Smooth muscle cell (in vitro differentiated cells): ENCODE measurements at regions not wholly inside any gene's neighbourhood (a gene's known extent, or its start where the extent isn't known, plus 50 kb on each side); places are given as distances from the start of the nearest gene placed in this dataset.
A peak's percentile ranks its signal among the peaks of the same experiment; 100 is the strongest.

ENCODE experiments used
- DNase-seq: peaks from one replicate; lab custom pipeline; 2025; ENCODE audit not compliant: unreplicated experiment; lab: John Stamatoyannopoulos, UW
- H2AFZ ChIP-seq: fragments of 200-600 bp; sonication (generic); 2 replicates; pipeline ENCODE4 v1.6.0; 2016; ENCODE audit warnings: antibody characterized with exemption, low read depth, mild to moderate bottlenecking
- H3F3A ChIP-seq: fragments of 200-600 bp; sonication (generic); 2 replicates; pipeline ENCODE4 v1.6.0; 2017; ENCODE audit warnings: antibody characterized with exemption, low read depth
- H3K27ac ChIP-seq: fragments of 200-600 bp; sonication (generic); 2 replicates; pipeline ENCODE4 v1.5.1; 2016; ENCODE audit warnings: low read depth, mild to moderate bottlenecking
- H3K27me3 ChIP-seq: fragments of 200-600 bp; sonication (generic); 2 replicates; pipeline ENCODE4 v1.6.1; 2016; ENCODE audit warnings: low read depth, mild to moderate bottlenecking
- H3K36me3 ChIP-seq: fragments of 200-600 bp; sonication (generic); 2 replicates; pipeline ENCODE4 v1.5.1; 2016; ENCODE audit warnings: low read depth
- H3K4me1 ChIP-seq: fragments of 200-600 bp; sonication (generic); 2 replicates; pipeline ENCODE4 v1.5.1; 2016; ENCODE audit warnings: low read depth
- H3K4me2 ChIP-seq: fragments of 200-600 bp; sonication (generic); 2 replicates; pipeline ENCODE4 v1.6.0; 2016; ENCODE audit warnings: mild to moderate bottlenecking
- H3K4me3 ChIP-seq: fragments of 200-600 bp; sonication (generic); 2 replicates; pipeline ENCODE4 v1.5.1; 2016; ENCODE audit warnings: mild to moderate bottlenecking
- H3K79me2 ChIP-seq: fragments of 200-600 bp; sonication (generic); 2 replicates; pipeline ENCODE4 v1.6.0; 2016; ENCODE audit warnings: low read depth, mild to moderate bottlenecking
- H3K9ac ChIP-seq: fragments of 200-600 bp; sonication (generic); 2 replicates; pipeline ENCODE4 v1.6.0; 2016; ENCODE audit warnings: low read depth
- H3K9me3 ChIP-seq: fragments of 200-600 bp; sonication (generic); replicated peaks from 2 replicates; pipeline ENCODE4 v1.5.1; 2016; ENCODE audit warnings: low read depth
- H4K20me1 ChIP-seq: fragments of 200-600 bp; sonication (generic); 2 replicates; pipeline ENCODE4 v1.6.0; 2016; ENCODE audit warnings: low read depth
- CTCF ChIP-seq: fragments of 200-600 bp; sonication (generic); IDR thresholded peaks from 2 replicates; pipeline ENCODE4 v1.5.1; 2017; ENCODE audit warnings: borderline replicate concordance, mild to moderate bottlenecking, antibody characterized with exemption; ENCODE audit not compliant: insufficient read depth, poor library complexity, severe bottlenecking
- WGBS: methylation state at CpG from one replicate; pipeline ENCODE4 v1.1.7; 2016; ENCODE audit warnings: low lambda C conversion rate; 5-methylcytosine and 5-hydroxymethylcytosine counted together

GRCh38 chr2:223383315-223383714, 218.8 kb downstream of the SCG2 start:
- Histone ChIP-seq H3K9me3 (no peaks in the 10 kb centered on the region), H3K9ac (no peak overlapping the region), H3K79me2 (no peaks in the 10 kb centered on the region), H3F3A (no peaks in the 10 kb centered on the region), H4K20me1 (no peaks in the 10 kb centered on the region), H3K27ac (no peak overlapping the region), H3K4me3 (no peak overlapping the region), H2AFZ (peak overlapping the region; percentile 59), H3K4me1 (no peaks in the 10 kb centered on the region), H3K4me2 (no peak overlapping the region), H3K36me3 (no peaks in the 10 kb centered on the region), H3K27me3 (no peaks in the 10 kb centered on the region)
- TF ChIP-seq CTCF = no peak
- 96% methylated on average over 1 of the region's 1 CpG for WGBS
- no peak for DNase-seq

GRCh38 chr2:223386189-223386588, 216.0 kb downstream of the SCG2 start:
- Histone ChIP-seq H3K4me1 (no peaks in the 10 kb centered on the region), H3K9me3 (no peaks in the 10 kb centered on the region), H2AFZ (no peak overlapping the region), H3K79me2 (no peaks in the 10 kb centered on the region), H4K20me1 (no peaks in the 10 kb centered on the region), H3K9ac (no peak overlapping the region), H3K4me3 (no peak overlapping the region), H3K27ac (no peak overlapping the region), H3F3A (no peaks in the 10 kb centered on the region), H3K27me3 (no peaks in the 10 kb centered on the region), H3K36me3 (no peaks in the 10 kb centered on the region), H3K4me2 (no peak overlapping the region)
- no peak for DNase-seq
- no peak for TF ChIP-seq CTCF

- no peaks in the 10 kb centered on the region for H3K4me1 ChIP-seq
- 95% methylated on average over 4 of the region's 4 CpGs for WGBS
- H3K4me3 ChIP-seq = no peak overlapping the region
- no peak overlapping the region for H3K27ac ChIP-seq
- no peaks in the 10 kb centered on the region for H3K27me3 ChIP-seq
- H3K36me3 ChIP-seq = no peaks in the 10 kb centered on the region
- no peak for DNase-seq
- no peaks in the 10 kb centered on the region for H3K79me2 ChIP-seq
- no peaks in the 10 kb centered on the region for H3F3A ChIP-seq
- H3K4me2 ChIP-seq = no peak overlapping the region
- H3K9ac ChIP-seq = no peak overlapping the region
- no peaks in the 10 kb centered on the region for H4K20me1 ChIP-seq
- H2AFZ ChIP-seq = no peak overlapping the region
- no peak for TF ChIP-seq CTCF
- H3K9me3 ChIP-seq = no peaks in the 10 kb centered on the region
These were observed 215.2 kb downstream of the SCG2 start for GRCh38 chr2:223386984-223387383.

- WGBS = 87% methylated on average over 5 of the region's 5 CpGs
- Histone ChIP-seq H3K79me2 (no peaks in the 10 kb centered on the region), H3K36me3 (no peaks in the 10 kb centered on the region), H3K4me1 (no peaks in the 10 kb centered on the region), H2AFZ (no peak overlapping the region), H3K4me2 (no peak overlapping the region), H3K27me3 (no peaks in the 10 kb centered on the region), H3K27ac (no peak overlapping the region), H3K9ac (no peak overlapping the region), H4K20me1 (no peaks in the 10 kb centered on the region), H3K9me3 (no peaks in the 10 kb centered on the region), H3F3A (no peaks in the 10 kb centered on the region), H3K4me3 (no peak overlapping the region)
- no peak for DNase-seq
- TF ChIP-seq CTCF = no peak
These were observed 212.5 kb downstream of the SCG2 start for GRCh38 chr2:223389624-223390023.
